Activated CD4-positive, CD25-positive, alpha-beta regulatory T cell treated with anti-CD3 and anti-CD28 coated beads, Interleukin-2, amount 50 U/mL, for 24 hours (primary cell): ENCODE measurements at regions not wholly inside any gene's neighbourhood (a gene's known extent, or its start where the extent isn't known, plus 50 kb on each side); places are given as distances from the start of the nearest gene placed in this dataset.
A peak's percentile ranks its signal among the peaks of the same experiment; 100 is the strongest.

Source experiments
- ATAC-seq, 2 donors: fragments of 150-1000 bp; cut with Tn5 transposase; one replicate each; pipeline ENCODE4 v1.10.0; 2021; ENCODE audit warnings: mild to moderate bottlenecking in 1 of 2, moderate library complexity in 1 of 2

- ATAC-seq = peak; percentile 39 to 42
Measured at GRCh38 chr14:51307551-51307950, 67.5 kb downstream of the TMX1 start.

DNA sequence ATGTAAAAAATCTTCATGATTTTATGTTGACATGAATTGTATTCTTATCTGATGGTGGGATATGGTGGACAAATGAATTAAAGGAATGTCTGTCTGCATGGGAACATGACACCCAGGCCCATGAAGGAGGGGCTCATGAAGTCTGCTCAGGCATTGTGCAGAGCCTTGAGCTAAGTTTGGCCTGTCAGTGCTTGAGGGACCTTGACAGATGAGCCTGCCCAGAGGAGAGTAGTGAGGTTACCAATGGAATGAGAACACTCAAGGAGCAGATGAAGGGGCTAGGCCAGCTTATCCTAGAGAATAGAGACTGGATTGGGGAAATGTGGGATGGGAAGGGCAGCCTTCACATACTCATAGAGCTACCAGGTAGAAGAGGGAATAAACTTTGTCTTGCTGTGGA, 68.8 kb downstream of the TMX1 start:
- no peak for ATAC-seq

GRCh38 chr14:51310505-51310944, 70.5 kb downstream of the TMX1 start:
- no peak for ATAC-seq

DNA sequence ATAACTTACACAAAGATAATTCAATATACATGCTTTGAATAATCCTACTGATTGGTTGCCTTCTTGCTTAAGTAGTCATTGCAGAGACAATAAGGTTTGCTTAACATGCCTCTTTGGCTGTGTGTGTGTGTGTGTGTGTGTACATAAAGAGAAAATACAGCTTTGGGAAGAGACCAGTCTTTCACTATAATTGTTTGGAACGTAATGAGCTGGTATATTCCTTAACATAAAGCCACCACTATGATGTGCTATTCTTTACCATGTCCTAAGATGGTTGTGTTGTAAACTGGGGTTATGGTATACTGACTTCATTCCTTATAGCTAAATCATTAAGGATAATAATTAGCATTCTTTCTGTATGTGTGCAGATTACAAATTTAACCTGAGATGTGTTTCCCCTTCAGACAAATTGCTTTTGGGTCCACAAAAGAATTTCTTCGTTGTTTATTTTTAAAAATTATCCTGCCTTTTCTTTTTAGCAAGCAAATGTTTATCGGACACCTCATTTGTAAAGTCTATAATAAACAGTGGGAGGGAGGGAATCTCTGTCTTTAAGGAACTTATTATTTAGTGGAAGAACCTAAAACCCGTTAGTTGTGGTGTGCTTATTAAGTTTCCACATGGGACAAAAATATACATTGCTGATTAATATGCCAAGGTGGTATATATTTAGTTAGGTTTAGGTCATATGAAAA, 74.4 kb downstream of the TMX1 start:
- no peak for ATAC-seq

DNA sequence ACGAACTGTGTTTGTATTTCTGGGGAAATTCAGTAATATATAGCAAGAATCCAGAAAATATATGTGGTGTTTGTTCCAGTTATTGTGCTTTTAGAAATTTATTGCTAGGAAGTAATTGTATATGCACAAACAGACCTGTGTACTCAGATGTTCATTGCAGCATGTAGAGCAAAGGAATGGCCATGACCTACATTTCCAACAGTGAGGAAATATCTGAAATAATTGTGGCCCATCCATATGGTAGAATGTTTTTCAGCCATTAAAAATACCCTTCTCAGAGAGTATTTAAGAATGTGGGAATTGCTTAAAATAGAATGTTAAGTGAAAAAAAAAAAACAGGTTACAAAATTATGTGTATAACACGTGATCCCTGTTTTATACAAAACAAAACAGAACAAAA, 77.3 kb downstream of the TMX1 start:
- ATAC-seq = no peak

- no peak for ATAC-seq
Measured at GRCh38 chr14:51318813-51319597, 79.0 kb downstream of the TMX1 start.

GRCh38 chr14:51321036-51321435, 81.0 kb downstream of the TMX1 start:
- ATAC-seq = peak; percentile 56 to 73

- peak; percentile 27 to 36 for ATAC-seq
Measured at GRCh38 chr14:51323492-51323891, 83.4 kb downstream of the TMX1 start.

- ATAC-seq = no peak
Measured at GRCh38 chr14:51327376-51327775, 87.3 kb downstream of the TMX1 start.

DNA sequence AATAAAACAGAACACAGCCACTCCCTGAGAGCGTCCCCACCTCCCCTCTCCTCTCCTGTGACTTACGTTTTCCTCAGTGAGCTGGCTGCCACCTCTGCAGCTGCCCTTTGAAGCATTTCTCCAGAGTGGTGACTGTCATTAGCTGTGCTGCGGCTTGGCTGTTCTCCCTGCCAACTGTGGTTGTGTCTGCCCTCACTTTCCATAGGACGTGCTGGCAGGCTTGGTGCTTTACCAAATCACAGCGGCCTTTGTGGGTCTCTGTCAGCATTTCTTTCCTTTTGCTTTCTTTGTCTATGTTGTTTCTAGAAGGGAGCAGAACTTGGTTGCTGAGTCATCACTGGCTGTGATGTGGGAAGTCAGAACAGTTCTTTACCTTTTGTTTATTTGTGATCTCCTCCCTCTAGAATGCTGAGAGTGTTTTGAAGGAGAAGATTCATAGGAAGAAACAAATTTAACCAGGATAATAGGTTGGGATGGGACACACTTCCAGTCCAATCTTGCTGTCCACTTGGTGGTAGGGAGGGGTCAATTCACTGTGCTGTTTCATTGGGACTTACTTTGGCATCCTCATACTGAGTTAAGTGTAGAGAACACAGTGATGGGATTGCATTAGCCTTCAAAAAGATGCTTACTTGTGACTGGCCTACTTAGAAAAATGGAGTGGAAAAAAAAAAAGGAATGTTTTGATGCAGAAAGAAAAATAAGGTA, 88.2 kb downstream of the TMX1 start:
- ATAC-seq = peak; percentile 52 to 55

DNA sequence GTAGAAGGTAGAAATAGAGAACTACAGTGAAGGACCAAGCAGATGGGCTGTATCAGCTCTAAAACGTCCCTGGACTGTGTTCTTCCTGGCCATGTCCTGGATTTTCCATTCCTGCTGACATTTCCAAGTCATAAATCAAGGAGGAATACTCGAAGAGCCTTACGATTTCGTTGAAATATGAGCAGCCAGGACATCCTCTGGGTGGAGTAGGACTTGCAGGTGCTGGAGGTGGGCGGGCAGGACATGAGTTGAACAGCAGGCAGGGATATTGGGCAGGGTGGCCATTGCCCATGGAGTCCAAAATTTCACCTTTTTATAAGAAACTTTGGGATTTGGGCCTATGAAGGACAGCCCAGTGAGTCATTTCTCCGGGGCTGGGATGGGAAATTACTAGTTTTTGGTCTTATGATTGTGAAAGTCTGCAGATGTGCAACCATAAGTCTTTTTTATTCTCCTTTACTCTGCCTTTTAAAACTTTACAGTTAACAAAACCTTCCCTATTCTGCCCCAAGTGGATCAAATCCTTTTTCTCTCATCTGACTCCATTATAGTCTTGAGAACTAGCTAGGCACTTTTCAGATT, 88.8 kb downstream of the TMX1 start:
- no peak for ATAC-seq

GRCh38 chr14:51331486-51332367, 91.7 kb downstream of the TMX1 start:
- ATAC-seq = peak; percentile 67 to 73

DNA sequence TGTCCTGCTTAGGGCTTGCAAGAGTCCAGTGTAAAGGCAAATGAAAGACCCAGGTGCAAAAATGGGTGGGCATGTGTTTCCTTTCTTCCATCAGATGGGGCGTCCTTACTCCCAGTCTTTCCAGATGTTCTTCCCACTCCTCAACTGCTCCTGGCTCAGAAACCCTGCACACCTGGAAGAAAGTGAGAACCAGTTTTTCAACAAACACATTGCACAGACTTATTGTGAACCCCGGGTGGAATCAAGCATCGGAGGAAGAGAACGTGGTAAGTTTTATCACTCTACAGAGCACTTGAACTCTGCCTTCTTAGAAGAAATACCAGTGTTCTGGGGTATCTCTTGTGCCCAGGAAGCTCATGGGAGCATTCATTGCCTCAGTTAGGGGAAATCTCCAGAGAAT, 93.3 kb downstream of the TMX1 start:
- no peak for ATAC-seq

GRCh38 chr14:51333901-51334521, 94.0 kb downstream of the TMX1 start:
- ATAC-seq = peak in 1 of 2 donors; percentile 31

DNA sequence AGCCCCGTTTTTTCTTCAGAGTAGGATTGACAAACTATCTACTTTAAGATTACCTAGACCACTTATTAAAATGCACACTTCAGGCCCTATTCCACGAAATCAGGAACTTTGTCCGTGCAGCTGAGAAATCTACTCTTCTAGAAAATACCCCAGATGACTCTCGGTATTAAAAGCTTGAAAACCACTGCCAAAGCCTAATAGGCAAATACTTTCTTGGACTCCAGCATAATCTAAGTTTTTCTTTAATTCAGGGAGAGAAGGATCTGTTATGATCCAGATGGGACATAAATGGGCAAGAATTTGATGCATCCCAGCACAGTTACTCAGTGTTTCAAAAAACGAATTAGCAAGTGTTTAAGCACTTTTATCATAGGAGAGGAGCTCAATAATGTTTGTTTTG, 94.5 kb downstream of the TMX1 start:
- no peak for ATAC-seq

DNA sequence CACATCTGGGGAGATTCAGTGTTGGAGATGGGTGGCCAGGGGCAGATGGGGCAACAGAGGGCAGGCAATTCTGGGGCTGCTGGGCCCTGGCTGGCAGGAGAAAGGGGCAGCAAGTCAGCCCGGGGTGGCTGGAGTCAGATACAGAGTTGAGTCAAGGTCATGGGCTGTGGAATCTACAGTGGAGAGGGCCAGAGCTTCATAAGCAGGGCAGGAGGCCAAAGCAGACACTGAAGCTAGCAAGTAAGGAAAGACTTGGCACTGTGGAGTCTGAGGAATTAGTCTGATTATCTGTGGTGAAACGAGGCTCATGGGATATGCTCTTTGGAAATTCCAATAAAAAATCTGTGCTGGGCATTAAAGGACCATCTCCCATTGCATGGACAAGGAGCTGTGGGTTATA, 95.5 kb downstream of the TMX1 start:
- no peak for ATAC-seq

GRCh38 chr14:51335961-51336723, 96.1 kb downstream of the TMX1 start:
- no peak for ATAC-seq

DNA sequence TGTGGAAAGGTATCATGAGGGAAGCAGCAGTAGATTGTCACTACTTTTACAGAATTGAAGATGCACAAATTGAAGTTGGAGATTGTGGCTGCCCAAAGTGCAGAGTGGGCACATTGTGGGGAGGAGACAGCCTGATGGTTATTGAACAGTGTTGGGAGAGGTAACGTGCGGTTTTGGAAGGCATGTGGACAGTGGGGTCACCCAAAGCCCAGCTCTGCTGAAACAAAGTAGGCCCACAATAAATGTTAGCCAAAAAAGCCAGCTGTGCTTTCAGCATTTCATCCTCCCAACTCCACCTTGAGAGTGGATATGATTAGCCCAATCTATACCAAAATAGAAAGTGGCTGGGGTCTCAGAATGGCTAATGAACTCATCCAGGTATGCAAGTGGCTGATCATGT, 96.7 kb downstream of the TMX1 start:
- ATAC-seq = no peak

- no peak for ATAC-seq
Measured at GRCh38 chr14:51337520-51337919, 97.5 kb downstream of the TMX1 start.

GRCh38 chr14:51341338-51341737, 101.3 kb downstream of the TMX1 start:
- ATAC-seq = no peak

GRCh38 chr14:51342226-51342625, 102.2 kb downstream of the TMX1 start:
- no peak for ATAC-seq
